IMR-90 (cell line): ENCODE measurements at regions not wholly inside any gene's neighbourhood (a gene's known extent, or its start where the extent isn't known, plus 50 kb on each side); places are given as distances from the start of the nearest gene placed in this dataset.

Experiments used
- ATAC-seq: fragments of 200-7000 bp; cut with Tn5 transposase; 2 replicates; pipeline ENCODE4 v1.9.1; 2020; ENCODE audit warnings: low read depth, mild to moderate bottlenecking, moderate library complexity
- BruUV-seq: library from RNA; stranded (reverse); fragments of 400-500 nt; replicated peaks from 2 replicates; lab custom pipeline; 2021; lab: Mats Ljungman, UMichigan
- CTCF ChIA-PET: fragments of 300-600 bp; formaldehyde crosslinking; extraction: SDS; loops from one replicate; lab custom pipeline; 2021; ENCODE audit warnings: antibody characterized with exemption; lab: Yijun Ruan, JAX
- POLR2A ChIA-PET: fragments of 300-600 bp; sonication (Branson Sonifier 250); formaldehyde crosslinking; loops from one replicate; lab custom pipeline; 2022; ENCODE audit warnings: antibody characterized with exemption; ENCODE audit not compliant: unreplicated experiment; lab: Charles Lee
- DNase-seq: peaks from one replicate; pipeline ENCODE4 v3.0.0; 2013
- H2AFZ ChIP-seq: replicated peaks from 2 replicates; pipeline ENCODE3; 2013; ENCODE audit warnings: low read length, mild to moderate bottlenecking; ENCODE audit not compliant: poor library complexity
- H2AK5ac ChIP-seq: 2 replicates; pipeline ENCODE4 v1.6.1; 2013; ENCODE audit warnings: low read depth, low read length, inconsistent platforms
- H2AK9ac ChIP-seq: replicated peaks from 2 replicates; pipeline ENCODE3; 2013; ENCODE audit warnings: mild to moderate bottlenecking, low read depth, low read length, moderate library complexity; ENCODE audit not compliant: poor library complexity
- H2BK120ac ChIP-seq: 2 replicates; pipeline ENCODE4 v1.6.1; 2013; ENCODE audit warnings: low read depth, low read length, inconsistent platforms
- H2BK15ac ChIP-seq: 3 replicates; pipeline ENCODE4 v1.6.1; 2013; ENCODE audit warnings: low read depth, low read length, inconsistent platforms
- H2BK20ac ChIP-seq: 2 replicates; pipeline ENCODE4 v1.6.1; 2013; ENCODE audit warnings: low read depth, mild to moderate bottlenecking, inconsistent platforms, low read length, moderate library complexity
- H2BK5ac ChIP-seq: 2 replicates; pipeline ENCODE4 v1.6.1; 2013; ENCODE audit warnings: mild to moderate bottlenecking, low read depth, low read length, inconsistent platforms; ENCODE audit not compliant: poor library complexity, severe bottlenecking
- H3K14ac ChIP-seq: replicated peaks from 2 replicates; pipeline ENCODE4 v1.6.1; 2013; ENCODE audit warnings: low read depth, low read length, inconsistent platforms
- H3K18ac ChIP-seq: 2 replicates; pipeline ENCODE4 v1.6.1; 2013; ENCODE audit warnings: low read depth, low read length, control low read depth
- H3K23ac ChIP-seq: 2 replicates; pipeline ENCODE4 v1.6.1; 2013; ENCODE audit warnings: low read depth, low read length, inconsistent platforms
- H3K27ac ChIP-seq: 2 replicates; pipeline ENCODE4 v1.5.1; 2013; ENCODE audit warnings: mild to moderate bottlenecking, control low read depth, low read length; ENCODE audit not compliant: insufficient read depth
- H3K27me3 ChIP-seq: 2 replicates; pipeline ENCODE4 v1.6.1; 2013; ENCODE audit warnings: low read length; ENCODE audit not compliant: control insufficient read depth, insufficient read depth
- H3K36me3 ChIP-seq: 2 replicates; pipeline ENCODE4 v1.6.1; 2013; ENCODE audit warnings: low read length, mixed read lengths; ENCODE audit not compliant: control insufficient read depth, insufficient read depth
- H3K4ac ChIP-seq: 2 replicates; pipeline ENCODE4 v1.6.1; 2013; ENCODE audit warnings: low read depth, low read length, inconsistent platforms
- H3K4me1 ChIP-seq: 2 replicates; pipeline ENCODE4 v1.6.1; 2013; ENCODE audit warnings: low read length, mixed read lengths; ENCODE audit not compliant: control insufficient read depth, insufficient read depth
- H3K4me2 ChIP-seq: 2 replicates; pipeline ENCODE4 v1.6.1; 2013; ENCODE audit warnings: low read depth, mild to moderate bottlenecking, control low read depth, low read length, moderate library complexity
- H3K4me3 ChIP-seq: 2 replicates; pipeline ENCODE4 v1.5.1; 2013; ENCODE audit warnings: low read depth, mild to moderate bottlenecking, control low read depth, low read length, moderate library complexity; ENCODE audit not compliant: insufficient read depth
- H3K56ac ChIP-seq: 2 replicates; pipeline ENCODE4 v1.6.1; 2013; ENCODE audit warnings: low read length, inconsistent platforms; ENCODE audit not compliant: insufficient read depth; ENCODE audit errors: extremely low read depth
- H3K79me1 ChIP-seq, 2 experiments: 2 replicates each; pipeline ENCODE4 v1.6.1; 2013; ENCODE audit warnings: low read length in 2 of 2, inconsistent platforms in 1 of 2, low read depth in 1 of 2
- H3K9ac ChIP-seq: 2 replicates; pipeline ENCODE4 v1.6.1; 2013; ENCODE audit warnings: low read depth, low read length, control low read depth
- H3K9me1 ChIP-seq: 2 replicates; pipeline ENCODE4 v1.6.1; 2013; ENCODE audit warnings: low read length, inconsistent platforms; ENCODE audit not compliant: insufficient read depth
- H3K9me3 ChIP-seq: 2 replicates; pipeline ENCODE4 v1.6.1; 2013; ENCODE audit warnings: low read length; ENCODE audit not compliant: control insufficient read depth, insufficient read depth
- H4K20me1 ChIP-seq: 2 replicates; pipeline ENCODE4 v1.6.1; 2013; ENCODE audit warnings: low read length, inconsistent platforms; ENCODE audit not compliant: insufficient read depth
- H4K5ac ChIP-seq: 2 replicates; pipeline ENCODE4 v1.6.1; 2013; ENCODE audit warnings: mild to moderate bottlenecking, low read depth, low read length, control low read depth
- H4K8ac ChIP-seq, 2 experiments: 2 replicates each; pipeline ENCODE4 v1.6.1; 2013; ENCODE audit warnings: low read depth in 2 of 2, low read length in 2 of 2, control low read depth in 1 of 2, inconsistent platforms in 1 of 2
- H4K91ac ChIP-seq: 2 replicates; pipeline ENCODE4 v1.6.1; 2013; ENCODE audit warnings: low read depth, low read length, inconsistent platforms; ENCODE audit not compliant: insufficient read depth
- CHD1 ChIP-seq: IDR thresholded peaks from 2 replicates; pipeline ENCODE4 v1.6.1; 2012; ENCODE audit warnings: low read depth, low read length, improper control_type of control experiment
- MAZ ChIP-seq: IDR thresholded peaks from 2 replicates; pipeline ENCODE4 v1.6.1; 2012; ENCODE audit warnings: low read depth, mild to moderate bottlenecking, low read length, improper control_type of control experiment, moderate library complexity, borderline replicate concordance
- MXI1 ChIP-seq: IDR thresholded peaks from 2 replicates; pipeline ENCODE4 v1.6.1; 2012; ENCODE audit warnings: low read depth, mild to moderate bottlenecking, low read length, moderate library complexity, borderline replicate concordance
- NFE2L2 ChIP-seq: fragments of 150-350 bp; IDR thresholded peaks from 2 replicates; pipeline ENCODE4 v1.6.1; 2016; ENCODE audit warnings: low read depth, mild to moderate bottlenecking, low read length
- POLR2A ChIP-seq: IDR thresholded peaks from 2 replicates; pipeline ENCODE4 v1.6.1; 2012; ENCODE audit warnings: mild to moderate bottlenecking, low read depth, low read length
- RCOR1 ChIP-seq: IDR thresholded peaks from 2 replicates; pipeline ENCODE4 v1.6.1; 2012; ENCODE audit warnings: mild to moderate bottlenecking, low read length, improper control_type of control experiment; ENCODE audit not compliant: insufficient replicate concordance
- WGBS, 2 experiments: methylation state at CpG; one replicate each; pipeline versions ENCODE4 v1.1.5 to v1.1.7; 2013; ENCODE audit warnings: missing lambda C conversion rate in 2 of 2; ENCODE audit not compliant: insufficient read length in 1 of 2; ENCODE audit errors: extremely low coverage in 2 of 2; 5-methylcytosine and 5-hydroxymethylcytosine counted together
- dilution Hi-C: fragments of 300-500 bp; cut with HindIII; formaldehyde crosslinking; loops from one replicate; pipeline ENCODE4 v1.14.3; 2018; ENCODE audit warnings: low sequenced_read_pairs; ENCODE audit not compliant: unreplicated experiment
- in situ Hi-C: fragments of 300-500 bp; cut with MboI; formaldehyde crosslinking; loops from 3 replicates; pipeline ENCODE4 v1.14.3; 2019; ENCODE audit warnings: low sequenced_read_pairs, inconsistent platforms, mixed read lengths
- intact Hi-C: fragments of 100-400 bp; cut with micrococcal nuclease; formaldehyde crosslinking; loops from 2 replicates; pipeline ENCODE4 v1.10.0; 2022
- TF ChIP-seq, protein P1 (sequence below): fragments of 150-350 bp; IDR thresholded peaks from 2 replicates; pipeline ENCODE4 v1.6.1; 2016; ENCODE audit warnings: low read depth, mild to moderate bottlenecking, low read length, moderate library complexity, borderline replicate concordance

DNA sequence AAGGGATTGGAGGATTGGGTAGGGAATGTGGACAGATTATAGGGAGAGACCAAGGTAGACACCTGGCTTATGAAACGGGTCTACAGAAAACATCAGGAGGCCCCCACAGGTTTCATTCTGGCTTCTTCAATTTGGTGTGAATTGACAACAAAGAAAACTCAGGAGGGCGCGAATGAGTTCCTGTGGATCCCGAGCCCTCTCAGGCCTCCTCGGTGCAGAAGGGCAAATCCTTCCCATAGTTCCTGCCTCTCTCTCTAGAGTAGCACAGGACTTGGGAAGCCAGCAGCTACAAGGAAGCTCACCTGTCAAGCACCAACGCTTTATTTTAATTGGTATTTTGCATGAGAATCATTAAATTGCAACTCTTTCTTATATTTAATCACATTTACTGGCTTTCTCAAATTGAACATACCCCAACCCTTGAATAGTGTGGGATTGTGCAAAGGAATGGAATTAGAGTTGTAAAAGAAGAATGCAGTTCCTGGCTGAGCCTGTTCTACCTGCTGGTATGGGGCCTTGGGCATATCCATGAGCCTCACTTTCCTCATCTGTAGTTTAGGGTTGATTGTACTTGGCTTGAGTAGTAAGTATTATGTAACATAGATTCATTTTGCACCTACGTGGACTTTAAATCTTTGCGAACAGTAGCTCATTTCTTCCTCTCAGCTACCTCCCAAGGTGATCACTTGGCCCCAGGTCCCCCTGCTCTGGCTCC is 56.4 kb upstream of the PHACTR2 start:
- no peak for DNase-seq
- in situ Hi-C loops (no loop called here), intact Hi-C loops (no loop called here), dilution Hi-C loops (no loop called here)
- TF ChIP-seq POLR2A (no peak), CHD1 (no peak), MAZ (no peak), RCOR1 (no peak), MXI1 (no peak), NFE2L2 (no peak)
- TF ChIP-seq, protein P1, sequence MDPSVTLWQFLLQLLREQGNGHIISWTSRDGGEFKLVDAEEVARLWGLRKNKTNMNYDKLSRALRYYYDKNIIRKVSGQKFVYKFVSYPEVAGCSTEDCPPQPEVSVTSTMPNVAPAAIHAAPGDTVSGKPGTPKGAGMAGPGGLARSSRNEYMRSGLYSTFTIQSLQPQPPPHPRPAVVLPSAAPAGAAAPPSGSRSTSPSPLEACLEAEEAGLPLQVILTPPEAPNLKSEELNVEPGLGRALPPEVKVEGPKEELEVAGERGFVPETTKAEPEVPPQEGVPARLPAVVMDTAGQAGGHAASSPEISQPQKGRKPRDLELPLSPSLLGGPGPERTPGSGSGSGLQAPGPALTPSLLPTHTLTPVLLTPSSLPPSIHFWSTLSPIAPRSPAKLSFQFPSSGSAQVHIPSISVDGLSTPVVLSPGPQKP: no peak
- H3K27ac ChIP-seq: no peak overlapping the region
- H3K4ac ChIP-seq: no peak overlapping the region
- H3K36me3 ChIP-seq: no peaks in the 10 kb centered on the region
- H2AFZ ChIP-seq: no peak overlapping the region
- ChIA-PET POLR2A (no interaction called here), CTCF (no interaction called here)
- H2BK15ac ChIP-seq: no peak overlapping the region
- no peaks in the 10 kb centered on the region for H3K9me3 ChIP-seq
- peaks cover 15% of the 10 kb centered on the region for H3K4me1 ChIP-seq
- H3K14ac ChIP-seq: 0 out of 2 replicates have a peak overlapping the region, but pooled peaks have one; percentile 2
- no CpG with 5 or more reads among the region's 8 CpGs for WGBS, 2 experiments
- H4K91ac ChIP-seq: no peak overlapping the region
- H4K20me1 ChIP-seq: no peaks in the 10 kb centered on the region
- no peak overlapping the region for H2AK5ac ChIP-seq
- no peak overlapping the region for H3K9ac ChIP-seq
- no peak overlapping the region for H2BK20ac ChIP-seq
- no peak overlapping the region for H3K4me3 ChIP-seq
- H4K8ac ChIP-seq: no peak overlapping the region
- H4K5ac ChIP-seq: no peak overlapping the region; the same call in 1 of the 2 replicates
- peak overlapping the region; percentile 42; the same call in 1 of the 2 replicates for H3K18ac ChIP-seq
- H3K4me2 ChIP-seq: peak overlapping the region; percentile 50; the same call in 1 of the 2 replicates
- H2BK120ac ChIP-seq: no peak overlapping the region
- no TSS peak for BruUV-seq
- no peak overlapping the region for H2BK5ac ChIP-seq
- no peaks in the 10 kb centered on the region for H3K27me3 ChIP-seq
- no peak for ATAC-seq
- H3K56ac ChIP-seq: no peak overlapping the region
- H2AK9ac ChIP-seq: no peak overlapping the region
- H3K79me1 ChIP-seq: peaks cover 3 to 10% of the 10 kb centered on the region in 2 experiments; a peak in 1 of 4 replicates
- no peak overlapping the region; the same call in 1 of the 2 replicates for H3K23ac ChIP-seq
- peaks cover 12% of the 10 kb centered on the region for H3K9me1 ChIP-seq
